C4-2B (cell line): ENCODE measurements at regions not wholly inside any gene's neighbourhood (a gene's known extent, or its start where the extent isn't known, plus 50 kb on each side); places are given as distances from the start of the nearest gene placed in this dataset.

Experiments used
- H3K27ac ChIP-seq: fragments of 450-650 bp; 2 replicates; pipeline ENCODE4 v1.5.1; 2017
- CTCF ChIP-seq: fragments of 450-650 bp; conservative IDR thresholded peaks from 2 replicates; pipeline ENCODE4 v1.5.1; 2017; ENCODE audit warnings: mild to moderate bottlenecking
- ZFX ChIP-seq: fragments of 450-650 bp; IDR thresholded peaks from 2 replicates; pipeline ENCODE4 v1.6.1; 2017

GRCh38 chr1:193971595-193971994, 785.2 kb upstream of the B3GALT2 start:
- TF ChIP-seq CTCF (no peak), ZFX (no peak)
- no peak overlapping the region for H3K27ac ChIP-seq

GRCh38 chr1:193960499-193960898, 774.1 kb upstream of the B3GALT2 start:
- no peak overlapping the region for H3K27ac ChIP-seq
- no peak for TF ChIP-seq CTCF
- TF ChIP-seq ZFX: no peak

GRCh38 chr1:193960040-193960439, 773.6 kb upstream of the B3GALT2 start:
- H3K27ac ChIP-seq: no peak overlapping the region
- no peak for TF ChIP-seq ZFX
- no peak for TF ChIP-seq CTCF

GRCh38 chr1:193957556-193958095, 771.2 kb upstream of the B3GALT2 start:
- no peak for TF ChIP-seq ZFX
- TF ChIP-seq CTCF: no peak
- no peak overlapping the region for H3K27ac ChIP-seq

- H3K27ac ChIP-seq: no peak overlapping the region
- TF ChIP-seq CTCF: no peak
- TF ChIP-seq ZFX: no peak
Observed at GRCh38 chr1:193952778-193953374, 766.5 kb upstream of the B3GALT2 start.

- TF ChIP-seq ZFX: no peak
- TF ChIP-seq CTCF: no peak
- H3K27ac ChIP-seq: no peak overlapping the region
Observed at GRCh38 chr1:193951984-193952383, 765.6 kb upstream of the B3GALT2 start.

- no peak overlapping the region for H3K27ac ChIP-seq
- TF ChIP-seq CTCF (no peak), ZFX (no peak)
Observed at GRCh38 chr1:193944454-193944853, 758.0 kb upstream of the B3GALT2 start.
